Fibroblast of the conjunctiva (primary cell): ENCODE measurements at regions not wholly inside any gene's neighbourhood (a gene's known extent, or its start where the extent isn't known, plus 50 kb on each side); places are given as distances from the start of the nearest gene placed in this dataset.
"Not testable (repeated sequence)": the region's sequence is repeated elsewhere in the genome, so short reads cannot be mapped to it uniquely, and the experiment has no call there.

Experiments used
- DNase-seq: peaks from one replicate; pipeline ENCODE4 v3.0.0-alpha.2; 2010; ENCODE audit warnings: low read depth

GRCh38 chr3:20396335-20396734 is 210.3 kb upstream of the SGO1 start:
- DNase-seq = no peak

GRCh38 chr3:20395692-20396091 is 209.7 kb upstream of the SGO1 start:
- DNase-seq = no peak

DNA sequence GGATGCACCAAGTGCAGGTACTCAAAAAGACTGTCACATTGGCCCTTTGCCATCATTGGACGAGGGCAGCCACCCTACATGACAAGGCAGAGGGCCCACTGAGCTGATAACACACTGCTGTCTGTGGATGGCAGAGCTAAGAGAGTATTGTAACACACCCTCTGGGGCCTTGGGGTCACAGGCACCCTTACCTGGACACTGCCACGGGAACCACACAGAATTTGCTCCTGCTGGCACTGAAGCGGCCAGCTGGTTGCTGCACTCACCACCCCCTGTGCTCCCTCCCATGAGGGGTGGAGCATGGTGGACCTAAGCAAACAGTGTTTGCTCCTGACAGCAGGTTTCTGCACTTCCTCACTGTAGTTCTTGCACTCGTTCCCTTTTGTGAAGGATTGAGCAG is 208.2 kb upstream of the SGO1 start:
- no peak for DNase-seq

DNA sequence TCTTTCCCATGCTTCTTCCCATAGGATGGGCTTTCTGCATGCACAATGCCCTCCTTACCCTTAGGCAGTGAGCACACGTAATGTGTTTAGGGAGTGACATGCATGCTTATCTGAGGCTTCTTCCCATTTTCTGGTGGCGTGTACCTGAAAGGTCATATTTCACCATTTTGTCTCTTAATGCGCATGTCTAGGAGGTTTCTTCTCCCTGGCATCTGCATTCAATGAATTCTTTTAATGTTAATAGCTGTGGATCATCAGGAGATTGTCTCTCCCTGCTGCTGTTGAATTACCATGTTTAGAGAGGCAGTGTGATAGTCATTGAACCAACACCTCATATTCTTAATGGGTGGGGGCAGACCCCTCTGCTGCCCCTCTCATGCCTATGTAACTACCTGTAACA is 205.6 kb upstream of the SGO1 start:
- no peak for DNase-seq

- DNase-seq = no peak
These were observed 203.0 kb upstream of the SGO1 start for GRCh38 chr3:20388971-20389370.

DNA sequence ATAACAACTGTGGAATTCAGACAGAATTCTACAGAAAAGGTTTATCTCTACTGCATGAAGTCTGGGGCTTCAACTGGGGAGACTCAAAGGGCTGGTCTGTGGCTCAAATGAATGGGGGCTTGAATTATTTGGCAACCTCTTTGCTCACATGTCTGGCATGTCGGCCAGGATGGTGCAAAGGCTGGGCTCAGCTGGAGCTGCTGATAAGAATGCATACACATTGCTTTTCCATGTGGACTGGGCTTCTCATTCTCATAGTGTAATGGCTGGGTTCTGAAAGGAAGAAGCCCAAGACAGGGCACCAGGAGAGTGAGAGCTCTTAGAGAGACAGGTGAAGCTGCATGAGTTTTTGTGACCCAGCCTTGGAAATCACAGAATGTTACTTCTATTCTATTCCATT is 194.3 kb upstream of the SGO1 start:
- no peak for DNase-seq

- DNase-seq = no peak
These were observed 192.3 kb upstream of the SGO1 start for GRCh38 chr3:20378315-20378714.

- DNase-seq = no peak
These were observed 190.7 kb upstream of the SGO1 start for GRCh38 chr3:20376665-20377217.

- DNase-seq = no peak
These were observed 189.3 kb upstream of the SGO1 start for GRCh38 chr3:20375302-20375701.

DNA sequence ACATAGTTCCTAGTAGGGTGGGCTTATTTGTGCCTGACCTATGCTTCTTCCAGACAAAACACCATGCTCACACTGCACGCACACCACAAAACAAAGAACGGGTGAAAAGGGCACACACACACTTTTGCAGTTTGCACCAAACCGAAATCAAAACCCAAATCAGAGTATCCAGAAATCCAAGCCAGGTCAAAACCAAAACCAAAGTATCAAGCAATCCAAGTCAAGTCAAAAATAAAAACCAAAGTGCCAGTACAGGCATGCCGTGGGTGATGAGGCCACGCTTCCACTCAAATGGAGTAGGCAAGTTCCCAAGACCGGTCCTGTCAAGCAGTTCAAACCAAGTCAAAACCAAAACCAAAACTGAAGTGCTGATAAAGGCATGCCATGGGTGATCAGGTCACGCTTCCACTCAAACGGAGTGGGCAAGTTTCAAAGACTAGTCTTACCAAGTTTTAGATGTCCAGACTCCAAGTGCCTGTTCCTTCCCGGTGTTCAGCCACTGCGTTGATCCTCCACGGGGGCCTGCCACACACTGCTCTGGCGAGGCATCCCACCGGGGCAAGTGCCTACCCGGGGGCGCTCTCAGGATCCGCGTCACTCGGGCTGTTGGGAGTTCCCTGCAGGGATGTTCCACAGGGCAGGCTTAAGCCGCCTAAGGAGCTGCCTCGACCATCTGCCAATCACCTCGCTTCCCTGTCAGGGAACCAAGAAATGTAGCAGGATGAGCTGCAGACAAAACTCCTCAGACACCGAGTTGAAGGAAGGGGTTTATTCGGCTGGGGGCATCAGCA is 184.5 kb upstream of the SGO1 start:
- not testable (repeated sequence) for DNase-seq

DNA sequence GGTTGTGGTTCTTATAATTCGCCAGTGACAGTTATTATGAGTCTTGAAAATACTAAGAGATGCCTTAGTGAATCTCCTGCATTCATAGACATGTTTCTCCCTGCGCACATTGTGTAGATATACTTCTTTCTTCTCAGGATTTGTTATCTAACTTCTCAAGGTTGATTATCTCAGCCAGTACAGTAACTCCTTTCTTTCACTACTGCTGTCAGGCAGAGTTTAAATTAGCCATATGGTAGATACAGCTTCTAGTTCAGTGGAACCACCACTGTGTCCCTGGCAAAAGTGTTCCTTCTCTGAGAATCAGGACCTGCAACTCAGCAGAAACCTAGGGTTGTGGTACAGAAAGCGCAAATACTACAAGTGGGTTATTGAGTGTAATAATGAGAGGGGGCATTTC is 175.0 kb upstream of the SGO1 start:
- DNase-seq = no peak

GRCh38 chr3:20353286-20353685 is 167.3 kb upstream of the SGO1 start:
- DNase-seq = no peak

- no peak for DNase-seq
These were observed 166.7 kb upstream of the SGO1 start for GRCh38 chr3:20352546-20353179.

DNA sequence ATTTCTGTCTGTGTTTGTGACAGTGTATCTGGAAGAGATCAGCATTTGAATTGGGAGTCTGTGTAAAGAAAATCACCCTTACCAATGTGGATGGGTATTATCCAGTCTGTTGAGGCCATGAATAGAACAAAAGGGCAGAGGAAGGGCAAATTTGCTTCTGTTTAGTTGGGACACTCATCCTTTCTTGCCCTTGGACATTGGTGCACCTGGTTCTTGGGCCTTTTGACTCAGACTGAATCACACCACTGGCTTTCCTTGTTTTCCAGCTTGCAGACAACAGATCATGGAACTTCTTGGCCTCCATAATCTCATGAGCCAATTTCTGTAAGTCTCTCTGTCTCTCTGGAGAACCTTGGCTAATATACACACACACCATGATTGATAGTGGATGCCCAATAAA is 164.4 kb upstream of the SGO1 start:
- no peak for DNase-seq

DNA sequence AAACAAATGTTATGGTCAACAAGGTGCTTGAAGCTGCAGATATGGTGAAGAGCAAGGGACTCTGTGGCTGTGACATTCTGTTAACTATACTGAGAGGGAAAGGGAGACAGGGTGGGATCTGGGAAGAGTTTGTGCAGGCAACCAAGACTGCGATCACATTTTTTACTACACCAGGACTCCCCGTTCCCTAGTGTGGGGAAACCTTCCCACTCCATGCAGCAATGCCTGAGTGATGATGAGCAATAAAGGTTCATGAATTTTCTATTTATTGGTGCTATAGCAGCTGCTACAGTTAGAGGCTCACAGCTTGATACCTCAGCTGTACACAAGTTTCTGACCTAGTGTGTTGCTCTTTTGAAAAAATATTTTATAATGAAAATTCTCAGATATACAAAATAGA is 160.9 kb upstream of the SGO1 start:
- DNase-seq = no peak

GRCh38 chr3:20346369-20346768 is 160.4 kb upstream of the SGO1 start:
- DNase-seq = no peak

GRCh38 chr3:20344400-20344959 is 158.5 kb upstream of the SGO1 start:
- DNase-seq = no peak

DNA sequence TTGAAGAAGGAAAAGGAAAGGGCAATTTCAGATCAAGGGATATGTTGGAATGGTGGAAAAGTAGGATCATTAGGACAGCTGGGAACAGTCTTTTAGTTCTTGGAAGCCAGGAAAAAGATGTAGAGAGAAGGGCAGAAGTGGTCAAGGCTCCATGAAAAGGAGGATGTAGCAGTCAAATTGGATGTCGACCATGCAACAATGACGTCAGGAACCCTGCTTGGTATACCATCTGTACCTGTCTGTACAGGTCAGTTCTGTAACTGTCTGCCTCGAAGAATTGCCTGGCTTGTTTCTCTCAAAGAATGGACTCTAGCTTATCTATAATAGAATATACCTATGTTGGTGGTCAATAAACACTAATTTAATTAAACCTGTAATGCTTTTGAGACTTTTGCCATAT is 157.8 kb upstream of the SGO1 start:
- no peak for DNase-seq

- DNase-seq = peak; percentile 59
These were observed 154.4 kb upstream of the SGO1 start for GRCh38 chr3:20340324-20340928.

DNA sequence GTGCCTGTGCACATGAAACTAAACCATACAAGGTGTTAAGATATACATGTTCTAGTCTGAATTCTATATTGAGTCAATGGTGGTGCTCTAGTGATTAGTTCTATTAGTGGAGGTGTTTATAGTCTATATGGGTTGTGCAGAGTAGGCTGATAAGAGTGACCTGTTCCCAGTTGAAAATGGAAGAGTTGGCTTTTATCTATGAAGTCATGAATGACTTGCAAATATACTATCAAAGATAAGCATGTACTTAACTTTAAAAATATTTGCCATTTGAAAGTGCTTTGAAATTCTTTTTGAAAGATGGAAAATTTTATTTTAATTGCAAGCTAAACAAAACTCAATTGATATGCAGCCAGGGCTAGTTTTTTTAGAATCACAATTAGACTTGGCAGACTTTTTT is 150.6 kb upstream of the SGO1 start:
- DNase-seq = no peak

- no peak for DNase-seq
These were observed 148.8 kb upstream of the SGO1 start for GRCh38 chr3:20334842-20335241.

DNA sequence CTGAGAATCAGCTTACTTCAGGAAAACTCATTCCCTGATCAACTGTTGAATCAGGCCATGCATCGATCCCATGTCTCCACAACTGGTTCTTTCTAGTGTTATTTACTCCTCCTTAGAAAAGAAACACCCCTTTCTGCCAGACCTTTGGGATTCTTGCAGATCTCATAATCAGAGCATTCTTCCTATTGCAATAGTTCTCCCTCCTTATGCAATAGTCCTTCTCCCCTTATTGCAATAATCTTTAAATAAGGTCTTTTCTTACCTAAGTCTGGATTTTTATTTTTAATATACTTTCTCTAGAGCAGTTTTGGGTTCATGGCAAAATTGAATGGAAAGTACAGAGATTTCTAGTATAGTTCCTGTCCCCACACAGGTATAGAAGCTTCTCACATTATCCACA is 141.9 kb upstream of the SGO1 start:
- DNase-seq = no peak

- no peak for DNase-seq
These were observed 140.5 kb upstream of the SGO1 start for GRCh38 chr3:20326541-20326940.
